KMS-11 (cell line): ENCODE measurements at regions not wholly inside any gene's neighbourhood (a gene's known extent, or its start where the extent isn't known, plus 50 kb on each side); places are given as distances from the start of the nearest gene placed in this dataset.

Source experiments
- H2AFZ ChIP-seq: fragments of 200-600 bp; sonication (generic); 2 replicates; pipeline ENCODE4 v1.6.1; 2016; ENCODE audit warnings: antibody characterized with exemption, mixed run types, low read depth
- H3K27ac ChIP-seq: fragments of 200-600 bp; sonication (generic); 2 replicates; pipeline ENCODE4 v1.6.1; 2016; ENCODE audit warnings: mild to moderate bottlenecking, mixed run types
- H3K27me3 ChIP-seq: fragments of 200-600 bp; sonication (generic); 2 replicates; pipeline ENCODE4 v1.6.1; 2017; ENCODE audit warnings: mild to moderate bottlenecking, low read depth, mixed run types, moderate library complexity; ENCODE audit not compliant: insufficient read depth
- H3K36me3 ChIP-seq: fragments of 200-600 bp; sonication (generic); 2 replicates; pipeline ENCODE4 v1.6.1; 2017; ENCODE audit warnings: mild to moderate bottlenecking, mixed run types; ENCODE audit not compliant: insufficient read depth
- H3K4me1 ChIP-seq: fragments of 200-600 bp; sonication (generic); 2 replicates; pipeline ENCODE4 v1.6.1; 2016; ENCODE audit warnings: mild to moderate bottlenecking, low read depth, mixed run types; ENCODE audit not compliant: poor library complexity, severe bottlenecking
- H3K4me2 ChIP-seq: fragments of 200-600 bp; sonication (generic); 2 replicates; pipeline ENCODE4 v1.7.0; 2016; ENCODE audit warnings: mild to moderate bottlenecking, mixed run types
- H3K4me3 ChIP-seq: fragments of 200-600 bp; sonication (generic); IDR thresholded peaks from 2 replicates; pipeline ENCODE4 v1.6.1; 2017; ENCODE audit warnings: low read depth, low read length, mixed read lengths; ENCODE audit not compliant: insufficient read depth
- H3K79me2 ChIP-seq: fragments of 200-600 bp; sonication (generic); 2 replicates; pipeline ENCODE4 v1.6.1; 2016; ENCODE audit warnings: low read depth, mixed run types; ENCODE audit not compliant: insufficient read depth
- H3K9ac ChIP-seq: fragments of 200-600 bp; sonication (generic); 2 replicates; pipeline ENCODE4 v1.6.1; 2016; ENCODE audit warnings: mild to moderate bottlenecking, mixed run types
- H4K20me1 ChIP-seq: fragments of 200-600 bp; sonication (generic); 2 replicates; pipeline ENCODE4 v1.6.1; 2016; ENCODE audit warnings: mild to moderate bottlenecking, mixed run types; ENCODE audit not compliant: insufficient read depth
- CTCF ChIP-seq: fragments of 200-600 bp; sonication (generic); conservative IDR thresholded peaks from 2 replicates; pipeline ENCODE4 v1.6.1; 2017; ENCODE audit warnings: low read depth, mild to moderate bottlenecking, antibody characterized with exemption, low read length, moderate library complexity, mixed read lengths

- no peak for TF ChIP-seq CTCF
- Histone ChIP-seq H3K27ac (no peak overlapping the region), H3K4me3 (no peak overlapping the region)
Measured at GRCh38 chr9:20040991-20041696, 252.3 kb upstream of the SLC24A2 start.

GRCh38 chr9:20037699-20038098 is 248.9 kb upstream of the SLC24A2 start:
- no peak for TF ChIP-seq CTCF
- Histone ChIP-seq H3K79me2 (no peaks in the 10 kb centered on the region), H3K27me3 (no peaks in the 10 kb centered on the region), H3K27ac (no peak overlapping the region), H3K9ac (no peak overlapping the region), H2AFZ (no peak overlapping the region), H4K20me1 (no peaks in the 10 kb centered on the region), H3K36me3 (no peaks in the 10 kb centered on the region), H3K4me2 (no peak overlapping the region), H3K4me1 (no peaks in the 10 kb centered on the region), H3K4me3 (no peak overlapping the region)

More at GRCh38 chr9:20040991-20041696, 252.3 kb upstream of the SLC24A2 start:
- Histone ChIP-seq H3K36me3 (no peaks in the 10 kb centered on the region), H2AFZ (no peak overlapping the region), H3K9ac (no peak overlapping the region), H3K4me2 (no peak overlapping the region), H4K20me1 (no peaks in the 10 kb centered on the region), H3K79me2 (no peaks in the 10 kb centered on the region), H3K4me1 (no peaks in the 10 kb centered on the region), H3K27me3 (no peaks in the 10 kb centered on the region)

- Histone ChIP-seq H3K9ac (no peak overlapping the region), H3K4me3 (no peak overlapping the region), H3K79me2 (no peaks in the 10 kb centered on the region), H3K27me3 (no peaks in the 10 kb centered on the region), H3K4me1 (no peaks in the 10 kb centered on the region), H4K20me1 (no peaks in the 10 kb centered on the region), H3K4me2 (no peak overlapping the region), H3K27ac (no peak overlapping the region), H3K36me3 (no peaks in the 10 kb centered on the region), H2AFZ (no peak overlapping the region)
- TF ChIP-seq CTCF: no peak
Measured at GRCh38 chr9:20033511-20033910, 244.7 kb upstream of the SLC24A2 start.

- Histone ChIP-seq H3K27ac (no peak overlapping the region), H3K79me2 (no peaks in the 10 kb centered on the region), H2AFZ (no peak overlapping the region), H3K36me3 (no peaks in the 10 kb centered on the region), H3K4me3 (no peak overlapping the region), H3K4me1 (no peaks in the 10 kb centered on the region), H3K4me2 (no peak overlapping the region), H3K27me3 (no peaks in the 10 kb centered on the region), H4K20me1 (no peaks in the 10 kb centered on the region), H3K9ac (no peak overlapping the region)
- no peak for TF ChIP-seq CTCF
Measured at GRCh38 chr9:20032413-20033006, 243.7 kb upstream of the SLC24A2 start.
